ENCODE measurements at regions not wholly inside any gene's neighbourhood (a gene's known extent, or its start where the extent isn't known, plus 50 kb on each side); places are given as distances from the start of the nearest gene placed in this dataset.

- TF ChIP-seq, protein P1, sequence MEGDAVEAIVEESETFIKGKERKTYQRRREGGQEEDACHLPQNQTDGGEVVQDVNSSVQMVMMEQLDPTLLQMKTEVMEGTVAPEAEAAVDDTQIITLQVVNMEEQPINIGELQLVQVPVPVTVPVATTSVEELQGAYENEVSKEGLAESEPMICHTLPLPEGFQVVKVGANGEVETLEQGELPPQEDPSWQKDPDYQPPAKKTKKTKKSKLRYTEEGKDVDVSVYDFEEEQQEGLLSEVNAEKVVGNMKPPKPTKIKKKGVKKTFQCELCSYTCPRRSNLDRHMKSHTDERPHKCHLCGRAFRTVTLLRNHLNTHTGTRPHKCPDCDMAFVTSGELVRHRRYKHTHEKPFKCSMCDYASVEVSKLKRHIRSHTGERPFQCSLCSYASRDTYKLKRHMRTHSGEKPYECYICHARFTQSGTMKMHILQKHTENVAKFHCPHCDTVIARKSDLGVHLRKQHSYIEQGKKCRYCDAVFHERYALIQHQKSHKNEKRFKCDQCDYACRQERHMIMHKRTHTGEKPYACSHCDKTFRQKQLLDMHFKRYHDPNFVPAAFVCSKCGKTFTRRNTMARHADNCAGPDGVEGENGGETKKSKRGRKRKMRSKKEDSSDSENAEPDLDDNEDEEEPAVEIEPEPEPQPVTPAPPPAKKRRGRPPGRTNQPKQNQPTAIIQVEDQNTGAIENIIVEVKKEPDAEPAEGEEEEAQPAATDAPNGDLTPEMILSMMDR (IDR thresholded peaks at IDR 0.05; ENCODE audit: insufficient read depth, low read length), result no peak
- TF ChIP-seq POLR2AphosphoS5 (IDR thresholded peaks at IDR 0.05; ENCODE audit: low read depth) (no peak), REST (IDR thresholded peaks at IDR 0.05; ENCODE audit: insufficient replicate concordance, low read depth) (no peak)
Observed at GRCh38 chr6:21707524-21708319, 114.2 kb downstream of the SOX4 start.
